Esophagus muscularis mucosa (tissue), 3 donors: ENCODE measurements at regions not wholly inside any gene's neighbourhood (a gene's known extent, or its start where the extent isn't known, plus 50 kb on each side); places are given as distances from the start of the nearest gene placed in this dataset.

Experiments
- POLR2A ChIP-seq: fragments of 450-650 bp; IDR thresholded peaks from one replicate; pipeline ENCODE4 v1.6.1; 2017; ENCODE audit warnings: antibody characterized with exemption, moderate library complexity, mild to moderate bottlenecking, low read depth
- TF ChIP-seq, protein P1 (sequence below), 3 experiments: fragments of 200-600 bp in 2 of 3; fragments of 450-650 bp in 1 of 3; sonication (generic) in 2 of 3; IDR thresholded peaks; one replicate each; pipeline ENCODE4 v1.5.1; 2017 to 2019; ENCODE audit warnings: antibody characterized with exemption in 3 of 3, mild to moderate bottlenecking in 2 of 3, moderate library complexity in 1 of 3

DNA sequence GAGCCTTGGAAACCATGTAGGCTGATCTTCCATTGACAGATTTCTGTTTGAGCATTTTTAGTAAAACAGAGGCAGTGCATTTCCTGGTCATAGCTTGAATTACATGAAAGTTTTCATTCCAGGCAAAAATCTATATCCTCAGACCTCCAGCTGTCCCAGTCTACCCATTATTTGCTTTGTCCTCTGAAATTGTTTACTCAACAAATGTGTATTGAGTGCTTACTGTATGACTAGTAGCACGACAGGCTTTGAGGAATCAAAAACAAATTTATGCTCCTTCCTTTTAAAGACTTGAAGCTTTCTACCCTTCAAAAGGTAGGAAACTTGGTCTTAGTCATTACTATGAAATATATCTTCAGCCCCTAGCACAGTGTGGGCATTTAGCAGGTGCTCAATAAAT is 307.9 kb upstream of the IGFBP7 start:
- TF ChIP-seq, protein P1, sequence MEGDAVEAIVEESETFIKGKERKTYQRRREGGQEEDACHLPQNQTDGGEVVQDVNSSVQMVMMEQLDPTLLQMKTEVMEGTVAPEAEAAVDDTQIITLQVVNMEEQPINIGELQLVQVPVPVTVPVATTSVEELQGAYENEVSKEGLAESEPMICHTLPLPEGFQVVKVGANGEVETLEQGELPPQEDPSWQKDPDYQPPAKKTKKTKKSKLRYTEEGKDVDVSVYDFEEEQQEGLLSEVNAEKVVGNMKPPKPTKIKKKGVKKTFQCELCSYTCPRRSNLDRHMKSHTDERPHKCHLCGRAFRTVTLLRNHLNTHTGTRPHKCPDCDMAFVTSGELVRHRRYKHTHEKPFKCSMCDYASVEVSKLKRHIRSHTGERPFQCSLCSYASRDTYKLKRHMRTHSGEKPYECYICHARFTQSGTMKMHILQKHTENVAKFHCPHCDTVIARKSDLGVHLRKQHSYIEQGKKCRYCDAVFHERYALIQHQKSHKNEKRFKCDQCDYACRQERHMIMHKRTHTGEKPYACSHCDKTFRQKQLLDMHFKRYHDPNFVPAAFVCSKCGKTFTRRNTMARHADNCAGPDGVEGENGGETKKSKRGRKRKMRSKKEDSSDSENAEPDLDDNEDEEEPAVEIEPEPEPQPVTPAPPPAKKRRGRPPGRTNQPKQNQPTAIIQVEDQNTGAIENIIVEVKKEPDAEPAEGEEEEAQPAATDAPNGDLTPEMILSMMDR (IDR thresholded peaks at IDR 0.05), result no peak
- TF ChIP-seq POLR2A, result no peak
